GM10266 (cell line): ENCODE measurements at regions not wholly inside any gene's neighbourhood (a gene's known extent, or its start where the extent isn't known, plus 50 kb on each side); places are given as distances from the start of the nearest gene placed in this dataset.
"Not testable (repeated sequence)": the region's sequence is repeated elsewhere in the genome, so short reads cannot be mapped to it uniquely, and the experiment has no call there.

Experiments used
- DNase-seq: peaks from one replicate; pipeline ENCODE4 v3.0.0; 2012; ENCODE audit errors: extremely low spot score
- CTCF ChIP-seq: IDR thresholded peaks from 2 replicates; pipeline ENCODE4 v1.5.1; 2012; ENCODE audit warnings: mild to moderate bottlenecking, low read depth; ENCODE audit not compliant: control insufficient read depth, insufficient read depth; ENCODE audit errors: missing control alignments

DNA sequence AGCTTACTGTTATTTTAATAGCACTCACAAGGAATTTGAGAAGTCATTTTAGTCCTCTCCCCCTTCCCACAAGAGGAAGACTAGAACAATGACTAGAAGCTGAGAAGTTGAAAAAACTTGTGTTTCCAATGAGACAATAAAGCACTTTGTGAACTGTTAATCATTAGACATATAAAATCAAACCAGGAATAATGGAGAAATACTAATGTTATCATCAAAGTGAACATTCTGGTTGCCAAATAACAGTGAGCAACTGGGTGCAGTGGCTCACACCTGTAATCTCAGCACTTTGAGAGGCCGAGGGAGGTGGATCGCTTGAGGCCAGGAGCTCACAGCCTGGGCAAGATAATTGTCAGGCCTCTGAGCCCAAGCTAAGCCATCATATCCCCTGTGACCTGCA lies 54.0 kb upstream of the RASAL2 start:
- TF ChIP-seq CTCF: no peak
- DNase-seq: no peak

DNA sequence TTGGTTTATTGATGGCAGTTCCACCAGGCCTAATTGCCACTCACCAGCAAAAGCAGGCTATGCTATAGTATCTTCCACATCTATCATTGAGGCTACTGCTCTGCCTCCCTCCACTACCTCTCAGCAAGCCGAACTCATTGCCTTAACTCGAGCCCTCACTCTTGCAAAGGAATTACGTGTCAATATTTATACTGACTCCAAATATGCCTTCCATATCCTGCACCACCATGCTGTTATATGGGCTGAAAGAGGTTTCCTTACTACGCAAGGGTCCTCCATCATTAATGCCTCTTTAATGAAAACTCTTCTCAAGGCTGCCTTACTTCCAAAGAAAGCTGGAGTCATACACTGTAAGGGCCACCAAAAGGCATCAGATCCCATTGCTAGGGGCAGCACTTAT lies 50.0 kb upstream of the RASAL2 start:
- DNase-seq: not testable (repeated sequence)
